GM23248 (cell line): ENCODE measurements at regions not wholly inside any gene's neighbourhood (a gene's known extent, or its start where the extent isn't known, plus 50 kb on each side); places are given as distances from the start of the nearest gene placed in this dataset.
A peak's percentile ranks its signal among the peaks of the same experiment; 100 is the strongest.

Experiments used
- DNase-seq: peaks from one replicate; pipeline ENCODE4 v3.0.0-alpha.2; 2015
- H2AFZ ChIP-seq: fragments of 200-600 bp; sonication (generic); 2 replicates; pipeline ENCODE4 v1.6.1; 2016; ENCODE audit warnings: antibody characterized with exemption
- H3F3A ChIP-seq: fragments of 200-600 bp; sonication (generic); 2 replicates; pipeline ENCODE4 v1.6.1; 2016; ENCODE audit warnings: mild to moderate bottlenecking, antibody characterized with exemption, mixed run types; ENCODE audit not compliant: insufficient read depth
- H3K27ac ChIP-seq: fragments of 200-600 bp; sonication (generic); 2 replicates; pipeline ENCODE4 v1.5.1; 2016; ENCODE audit warnings: mild to moderate bottlenecking
- H3K27me3 ChIP-seq: fragments of 200-600 bp; sonication (generic); replicated peaks from 2 replicates; pipeline ENCODE4 v1.6.1; 2016; ENCODE audit warnings: mild to moderate bottlenecking; ENCODE audit not compliant: insufficient read depth
- H3K36me3 ChIP-seq: fragments of 200-600 bp; sonication (generic); 2 replicates; pipeline ENCODE4 v1.6.1; 2016; ENCODE audit warnings: low read depth, mild to moderate bottlenecking
- H3K4me1 ChIP-seq: fragments of 200-600 bp; sonication (generic); 2 replicates; pipeline ENCODE4 v1.6.1; 2016; ENCODE audit warnings: mild to moderate bottlenecking; ENCODE audit not compliant: insufficient read depth
- H3K4me2 ChIP-seq: fragments of 200-600 bp; sonication (generic); one replicate; pipeline ENCODE4 v1.6.1; 2016; ENCODE audit warnings: mild to moderate bottlenecking; ENCODE audit not compliant: unreplicated experiment
- H3K4me3 ChIP-seq: fragments of 200-600 bp; sonication (generic); 2 replicates; pipeline ENCODE4 v1.5.1; 2016; ENCODE audit warnings: mild to moderate bottlenecking
- H3K79me2 ChIP-seq: fragments of 200-600 bp; sonication (generic); 2 replicates; pipeline ENCODE4 v1.6.1; 2016; ENCODE audit warnings: mild to moderate bottlenecking; ENCODE audit not compliant: insufficient read depth
- H3K9ac ChIP-seq: fragments of 200-600 bp; sonication (generic); 2 replicates; pipeline ENCODE4 v1.6.1; 2016; ENCODE audit warnings: mild to moderate bottlenecking
- H3K9me2 ChIP-seq: fragments of 200-600 bp; sonication (generic); 2 replicates; pipeline ENCODE4 v1.6.1; 2016; ENCODE audit warnings: mixed run types, mild to moderate bottlenecking, moderate library complexity; ENCODE audit not compliant: insufficient read depth
- H3K9me3 ChIP-seq: fragments of 200-600 bp; sonication (generic); one replicate; pipeline ENCODE4 v1.6.1; 2017; ENCODE audit warnings: low read depth
- H4K20me1 ChIP-seq: fragments of 200-600 bp; sonication (generic); 2 replicates; pipeline ENCODE4 v1.6.0; 2016; ENCODE audit not compliant: insufficient read depth
- EZH2 ChIP-seq: fragments of 200-600 bp; sonication (generic); IDR thresholded peaks from 2 replicates; pipeline ENCODE4 v1.6.1; 2018; ENCODE audit warnings: antibody characterized with exemption, mild to moderate bottlenecking; ENCODE audit not compliant: insufficient read depth, poor library complexity, severe bottlenecking
- EZH2phosphoT487 ChIP-seq: fragments of 200-600 bp; sonication (generic); IDR thresholded peaks from 2 replicates; pipeline ENCODE4 v1.6.1; 2018; ENCODE audit warnings: antibody characterized with exemption, moderate library complexity, mild to moderate bottlenecking, low read depth; ENCODE audit not compliant: insufficient read depth
- WGBS, 2 experiments: methylation state at CpG; one replicate each; pipeline ENCODE4 v1.1.6; 2015 to 2017; ENCODE audit warnings: low lambda C conversion rate in 2 of 2, low coverage in 1 of 2; ENCODE audit errors: missing lambda C conversion rate in 2 of 2; 5-methylcytosine and 5-hydroxymethylcytosine counted together
- in situ Hi-C: fragments of 300-500 bp; cut with MboI; formaldehyde crosslinking; loops from 2 replicates; pipeline ENCODE4 v1.15.0; 2020

GRCh38 chr21:41663805-41664788 lies 102.8 kb downstream of the RIPK4 start:
- peak; percentile 32 for DNase-seq

GRCh38 chr21:41662761-41663160 lies 104.1 kb downstream of the RIPK4 start:
- TF ChIP-seq EZH2phosphoT487 (no peak), EZH2 (no peak)
- in situ Hi-C loops: no loop called here
- Histone ChIP-seq H3K9me2 (no peaks in the 10 kb centered on the region), H3K4me3 (no peak overlapping the region), H3K9ac (no peak overlapping the region), H3K79me2 (no peaks in the 10 kb centered on the region), H3K9me3 (no peaks in the 10 kb centered on the region), H3K27ac (no peak overlapping the region), H3K4me1 (peaks cover 16% of the 10 kb centered on the region), H3F3A (no peaks in the 10 kb centered on the region), H3K4me2 (no peak overlapping the region), H3K36me3 (no peaks in the 10 kb centered on the region), H3K27me3 (no peaks in the 10 kb centered on the region), H2AFZ (no peak overlapping the region), H4K20me1 (no peaks in the 10 kb centered on the region)
- DNase-seq: no peak
- WGBS, 2 experiments: 91% methylated on average over 9 of the region's 9 CpGs

More at GRCh38 chr21:41663805-41664788, 102.8 kb downstream of the RIPK4 start:
- H3K4me1 ChIP-seq: peaks cover 16% of the 10 kb centered on the region
- H3K36me3 ChIP-seq: no peaks in the 10 kb centered on the region
- in situ Hi-C loops: no loop called here
- no peaks in the 10 kb centered on the region for H3K27me3 ChIP-seq
- no peaks in the 10 kb centered on the region for H3F3A ChIP-seq
- TF ChIP-seq EZH2phosphoT487 (no peak), EZH2 (no peak)
- H3K9me3 ChIP-seq: no peaks in the 10 kb centered on the region
- no peaks in the 10 kb centered on the region for H3K9me2 ChIP-seq
- 92 to 93% methylated on average over 21 of the region's 21 CpGs for WGBS, 2 experiments
- peak overlapping the region; percentile 59 for H2AFZ ChIP-seq
- no peaks in the 10 kb centered on the region for H4K20me1 ChIP-seq
- H3K4me3 ChIP-seq: peak overlapping the region; percentile 27
- peak overlapping the region; percentile 65 for H3K4me2 ChIP-seq
- H3K27ac ChIP-seq: peak overlapping the region; percentile 64
- H3K9ac ChIP-seq: peak overlapping the region; percentile 72
- H3K79me2 ChIP-seq: no peaks in the 10 kb centered on the region

GRCh38 chr21:41662161-41662560 lies 104.7 kb downstream of the RIPK4 start:
- WGBS, 2 experiments: 92 to 93% methylated on average over 7 of the region's 7 CpGs
- Histone ChIP-seq H3K9me3 (no peaks in the 10 kb centered on the region), H3K9ac (no peak overlapping the region), H3K79me2 (no peaks in the 10 kb centered on the region), H3F3A (no peaks in the 10 kb centered on the region), H3K4me1 (peaks cover 16% of the 10 kb centered on the region), H3K36me3 (no peaks in the 10 kb centered on the region), H3K27ac (no peak overlapping the region), H3K4me3 (no peak overlapping the region), H3K4me2 (no peak overlapping the region), H2AFZ (no peak overlapping the region), H4K20me1 (no peaks in the 10 kb centered on the region), H3K27me3 (no peaks in the 10 kb centered on the region), H3K9me2 (no peaks in the 10 kb centered on the region)
- in situ Hi-C loops: no loop called here
- DNase-seq: no peak
- no peak for TF ChIP-seq EZH2
- TF ChIP-seq EZH2phosphoT487: no peak

- Histone ChIP-seq H4K20me1 (no peaks in the 10 kb centered on the region), H3K27me3 (no peaks in the 10 kb centered on the region), H3K27ac (no peak overlapping the region), H3K4me3 (no peak overlapping the region), H3K9me3 (no peaks in the 10 kb centered on the region), H3K4me2 (no peak overlapping the region), H3K79me2 (no peaks in the 10 kb centered on the region), H3K4me1 (peaks cover 16% of the 10 kb centered on the region), H3F3A (no peaks in the 10 kb centered on the region), H3K36me3 (no peaks in the 10 kb centered on the region), H3K9me2 (no peaks in the 10 kb centered on the region), H3K9ac (no peak overlapping the region), H2AFZ (no peak overlapping the region)
- DNase-seq: no peak
- no peak for TF ChIP-seq EZH2
- TF ChIP-seq EZH2phosphoT487: no peak
- WGBS, 2 experiments: 75 to 78% methylated on average over 10 of the region's 10 CpGs
- in situ Hi-C loops: no loop called here
Observed at GRCh38 chr21:41660748-41661147, 106.1 kb downstream of the RIPK4 start.
